Activated effector memory CD4-positive, alpha-beta T cell treated with anti-CD3 and anti-CD28 coated beads, Interleukin-2, amount 50 U/mL, for 16 hours (primary cell): ENCODE measurements at regions not wholly inside any gene's neighbourhood (a gene's known extent, or its start where the extent isn't known, plus 50 kb on each side); places are given as distances from the start of the nearest gene placed in this dataset.
"Not testable (repeated sequence)": the region's sequence is repeated elsewhere in the genome, so short reads cannot be mapped to it uniquely, and the experiment has no call there.

Experiments
- DNase-seq: peaks from one replicate; pipeline ENCODE4 v3.0.0-alpha.2; 2020

DNA sequence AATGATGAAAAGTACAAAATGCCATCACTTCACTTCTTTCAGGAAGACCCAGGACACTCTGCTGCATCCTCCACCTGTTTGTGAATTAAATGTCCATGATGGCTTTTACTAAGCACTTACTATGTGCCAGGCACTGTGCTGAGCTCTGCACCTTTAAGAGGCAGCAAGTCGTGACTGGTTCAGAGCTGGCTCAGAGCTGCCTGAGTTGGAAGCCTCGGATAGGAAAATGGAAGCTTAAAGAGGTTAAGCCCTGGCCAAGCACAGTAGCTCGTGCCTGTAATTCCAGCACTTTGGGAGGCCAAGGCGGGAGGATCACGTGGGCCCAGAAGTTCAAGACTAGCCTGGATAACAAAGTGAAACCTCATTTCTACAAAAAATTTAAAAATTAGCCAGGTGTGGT is 95.6 kb downstream of the SNX5 start:
- DNase-seq, result no peak

DNA sequence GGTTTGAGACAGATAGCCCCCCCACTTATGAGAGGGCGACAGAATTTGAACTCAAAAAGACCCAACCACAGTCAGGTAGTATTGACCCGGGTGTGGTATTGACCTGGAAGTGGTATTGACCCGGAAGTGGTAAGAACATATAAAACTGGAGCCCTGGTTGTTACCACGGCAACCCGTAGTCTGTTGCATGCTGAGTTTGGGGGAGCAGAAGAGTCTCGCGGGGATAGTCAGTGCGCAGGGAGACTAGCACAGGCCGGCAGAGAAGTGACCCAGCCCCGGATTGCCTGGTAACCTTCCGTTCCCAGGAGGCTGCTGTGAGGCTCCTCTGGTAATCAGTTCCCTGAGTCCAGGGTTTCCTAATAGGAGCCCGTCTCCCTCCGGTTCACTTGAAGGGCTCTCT is 96.2 kb downstream of the SNX5 start:
- no peak for DNase-seq

DNA sequence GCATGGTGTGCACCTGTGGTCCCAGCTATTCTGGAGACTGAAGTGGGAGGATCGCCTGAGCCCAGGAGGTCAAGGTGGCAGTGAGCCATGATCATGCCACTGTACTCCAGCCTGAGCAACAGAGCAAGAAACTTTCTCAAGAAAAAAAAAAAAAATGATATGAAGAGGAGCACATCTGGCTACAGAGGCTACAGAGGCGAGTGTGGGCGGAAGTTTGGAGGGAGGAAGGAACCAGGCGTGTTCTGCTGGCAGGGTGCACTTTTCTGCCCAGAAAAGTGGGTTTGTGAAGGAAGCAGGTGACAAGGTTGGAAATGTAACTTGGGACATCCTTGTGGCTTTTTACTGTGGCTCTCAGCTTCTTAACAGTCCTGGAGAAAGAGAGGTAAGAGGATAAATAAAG is 96.7 kb downstream of the SNX5 start:
- DNase-seq, result no peak

- no peak for DNase-seq
These were observed 97.4 kb downstream of the SNX5 start for GRCh38 chr20:17871181-17871580.

GRCh38 chr20:17870086-17870740 is 98.4 kb downstream of the SNX5 start:
- DNase-seq, result peak; percentile 38

DNA sequence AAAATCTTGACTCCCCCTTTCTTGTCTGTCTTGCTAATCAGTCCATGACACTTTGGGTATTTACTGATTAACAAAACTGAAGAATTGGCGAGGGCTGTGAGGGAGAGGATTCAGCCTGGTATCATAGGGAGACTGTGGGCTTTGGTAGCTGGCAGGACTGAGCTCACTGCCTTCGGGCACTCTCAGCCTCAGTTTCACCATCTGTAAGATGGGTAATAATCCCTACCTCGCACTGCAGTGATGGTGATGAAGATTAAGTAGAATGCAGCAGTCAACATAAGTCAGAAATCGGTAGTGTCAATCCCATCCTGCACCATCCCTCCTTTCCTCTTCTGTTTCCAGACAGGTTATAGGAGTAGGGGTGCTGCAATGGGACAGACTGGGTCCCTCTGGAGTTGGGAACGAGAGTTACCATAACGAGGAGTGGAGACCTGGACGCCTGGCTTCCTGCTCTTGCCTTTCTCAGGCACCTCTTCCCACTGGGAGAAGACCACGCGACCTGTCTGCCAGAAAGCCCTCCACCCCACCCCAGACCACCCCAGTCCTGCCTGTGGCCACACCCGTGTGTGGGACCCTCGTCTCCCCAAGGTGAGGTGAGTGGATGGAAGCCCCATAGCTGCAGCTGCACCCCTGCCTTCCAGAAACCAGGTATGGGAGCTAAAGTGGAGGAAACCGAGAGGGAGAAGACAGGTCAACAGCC is 99.1 kb downstream of the SNX5 start:
- peak; percentile 25 for DNase-seq

- DNase-seq, result peak; percentile 19
These were observed 99.8 kb downstream of the SNX5 start for GRCh38 chr20:17868700-17869231.

- no peak for DNase-seq
These were observed 100.4 kb downstream of the SNX5 start for GRCh38 chr20:17868151-17868550.

- peak; percentile 4 for DNase-seq
These were observed 101.3 kb downstream of the SNX5 start for GRCh38 chr20:17867131-17867925.

GRCh38 chr20:17866234-17867001 is 102.2 kb downstream of the SNX5 start:
- no peak for DNase-seq

DNA sequence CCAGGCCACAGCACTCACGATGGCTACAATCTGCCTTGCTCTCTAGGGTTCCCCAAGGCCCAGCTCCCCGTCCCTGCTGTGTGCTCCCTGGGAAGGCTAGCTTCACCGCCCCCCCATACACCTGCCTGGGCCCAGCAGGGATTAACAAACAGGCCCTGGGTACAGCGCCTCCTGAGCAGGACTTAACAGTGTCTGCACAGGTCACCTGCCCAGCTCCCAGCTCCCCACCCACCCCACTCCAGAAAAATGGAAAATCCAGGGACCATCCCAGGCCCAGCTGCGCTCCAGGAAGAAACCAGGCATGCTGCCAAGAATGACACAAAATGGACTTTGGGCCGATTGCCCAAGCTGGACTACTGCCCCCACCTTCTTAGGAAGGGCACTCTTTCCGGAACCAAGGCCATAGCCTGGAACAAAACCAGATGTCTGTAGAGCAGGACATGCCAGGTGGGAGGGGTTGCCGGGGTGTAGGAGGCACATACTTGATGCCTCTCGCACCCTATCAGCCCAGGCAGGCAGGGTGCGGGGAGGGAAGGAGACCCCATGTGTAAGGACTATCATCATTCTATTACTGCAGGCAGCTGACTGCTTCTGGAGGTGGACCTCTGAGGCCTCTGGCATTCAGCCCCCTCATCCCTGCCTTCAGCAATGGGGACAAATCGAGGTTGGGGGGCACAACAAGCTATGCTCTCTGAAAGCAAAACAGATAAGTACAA is 104.9 kb downstream of the SNX5 start:
- DNase-seq, result no peak

DNA sequence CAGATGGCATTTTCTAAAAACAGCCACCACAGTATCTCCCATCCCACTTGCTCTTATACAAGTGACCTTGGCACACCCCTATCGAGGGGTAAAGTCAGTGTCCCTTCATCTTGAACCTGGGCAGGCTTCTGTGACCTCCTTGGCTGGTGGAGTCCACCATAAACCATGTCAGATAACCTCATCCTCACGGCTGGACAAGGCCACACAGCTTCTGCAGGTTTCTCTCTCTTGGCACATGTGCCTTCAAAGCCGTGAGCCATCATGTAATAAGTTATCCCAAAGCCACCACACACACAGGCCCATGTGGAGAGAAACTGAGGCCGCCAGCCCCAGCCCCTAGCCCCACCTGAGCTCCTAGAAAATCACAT is 105.4 kb downstream of the SNX5 start:
- DNase-seq, result no peak

DNA sequence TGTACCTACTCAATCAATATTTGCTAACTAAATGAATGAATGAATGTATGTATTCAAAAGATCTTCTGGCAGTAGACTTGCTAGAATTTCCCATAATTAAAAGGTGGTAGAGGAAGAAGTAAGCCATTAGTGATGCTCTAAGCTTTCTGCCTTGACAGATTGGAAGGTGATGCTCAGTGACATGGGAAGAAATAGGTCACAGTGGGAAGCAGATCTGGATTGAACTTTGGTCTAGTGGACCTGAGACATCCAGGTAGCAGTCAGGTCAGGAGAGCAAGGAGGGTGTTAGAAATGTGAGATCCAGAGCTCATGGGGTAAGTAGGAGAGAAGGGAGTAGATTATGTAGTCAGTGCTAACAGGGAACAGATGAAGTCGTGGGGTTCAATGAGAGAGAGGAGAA is 106.4 kb downstream of the SNX5 start:
- no peak for DNase-seq

- DNase-seq, result not testable (repeated sequence)
These were observed 107.0 kb downstream of the SNX5 start for GRCh38 chr20:17861620-17862019.

- no peak for DNase-seq
These were observed 108.0 kb downstream of the SNX5 start for GRCh38 chr20:17860301-17861197.

GRCh38 chr20:17859616-17860232 is 108.9 kb downstream of the SNX5 start:
- DNase-seq, result no peak

- DNase-seq, result no peak
These were observed 109.5 kb downstream of the SNX5 start for GRCh38 chr20:17859002-17859615.

- DNase-seq, result no peak
These were observed 110.1 kb downstream of the SNX5 start for GRCh38 chr20:17858450-17859001.

DNA sequence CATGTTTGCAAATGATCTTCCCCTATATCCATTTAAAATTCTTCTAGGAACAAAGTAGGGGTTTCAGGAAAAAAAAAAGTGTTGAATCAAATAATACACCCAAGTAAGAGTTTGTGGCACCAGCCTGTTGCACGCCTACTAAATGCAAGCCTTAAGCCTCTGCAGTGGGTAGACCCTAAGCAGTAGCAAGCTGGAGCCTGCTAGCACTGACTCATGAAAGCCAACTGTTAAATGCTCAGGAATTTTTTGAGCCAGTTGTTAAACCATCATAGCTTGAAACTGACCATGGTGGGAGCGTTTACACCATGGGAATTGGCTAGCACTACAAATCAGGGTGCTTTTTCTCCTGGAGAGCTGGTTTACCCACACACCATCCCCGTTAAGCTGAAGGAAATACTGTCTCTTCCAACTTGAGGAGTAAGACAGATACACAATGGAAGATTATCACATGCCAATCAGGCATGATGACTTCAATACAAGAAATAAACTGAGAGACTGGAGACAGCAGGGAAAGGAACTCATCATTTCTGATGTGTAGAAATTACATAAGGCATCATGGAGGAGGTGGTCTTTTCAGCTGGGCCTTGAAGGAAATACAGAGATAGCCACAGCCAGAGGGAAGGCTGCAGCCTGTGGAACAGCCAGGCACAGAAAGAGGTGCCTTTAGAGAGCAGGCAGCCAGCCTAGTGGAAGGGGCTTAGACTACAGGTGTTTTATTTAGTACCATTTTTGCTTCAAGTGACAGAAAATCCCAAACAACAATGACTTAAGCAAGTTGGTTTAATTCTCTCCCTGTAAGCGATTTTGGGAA is 110.8 kb downstream of the SNX5 start:
- DNase-seq, result no peak
